ENCODE measurements at regions not wholly inside any gene's neighbourhood (a gene's known extent, or its start where the extent isn't known, plus 50 kb on each side); places are given as distances from the start of the nearest gene placed in this dataset.
"Not testable (repeated sequence)": the region's sequence is repeated elsewhere in the genome, so short reads cannot be mapped to it uniquely, and the experiment has no call there.

GRCh38 chr12:111123390-111123789 is 203.0 kb upstream of the MYL2 start:
- H3K27ac Mint-ChIP-seq, result no peak overlapping the region
- DNase-seq, result no peak
- H3K4me3 Mint-ChIP-seq, result no peak overlapping the region
- no peaks in the 10 kb centered on the region for H3K9me3 Mint-ChIP-seq
- H3K36me3 Mint-ChIP-seq (ENCODE audit: insufficient read depth in 2 of 2), result no peaks in the 10 kb centered on the region
- no peaks in the 10 kb centered on the region for H3K4me1 Mint-ChIP-seq (ENCODE audit: low read depth)
- H3K27me3 Mint-ChIP-seq (ENCODE audit: low read depth), result no peaks in the 10 kb centered on the region
- ATAC-seq (replicated peaks in 1 of 2), result no peak

- H3K4me3 Mint-ChIP-seq, result no peak overlapping the region
Observed at GRCh38 chr12:111122458-111122878, 202.1 kb upstream of the MYL2 start.

GRCh38 chr12:111121840-111122239 is 201.5 kb upstream of the MYL2 start:
- Mint-ChIP-seq H3K27me3 (ENCODE audit: low read depth) (no peaks in the 10 kb centered on the region), H3K36me3 (ENCODE audit: insufficient read depth in 2 of 2) (no peaks in the 10 kb centered on the region), H3K27ac (no peak overlapping the region), H3K9me3 (peaks cover 0 to 2% of the 10 kb centered on the region in 2 donors), H3K4me3 (no peak overlapping the region), H3K4me1 (ENCODE audit: low read depth) (no peaks in the 10 kb centered on the region)
- ATAC-seq (replicated peaks in 1 of 2) (no peak), DNase-seq (no peak)

More at GRCh38 chr12:111122458-111122878, 202.1 kb upstream of the MYL2 start:
- no peak for ATAC-seq (replicated peaks in 1 of 2)
- no peaks in the 10 kb centered on the region for H3K4me1 Mint-ChIP-seq (ENCODE audit: low read depth)
- no peaks in the 10 kb centered on the region for H3K27me3 Mint-ChIP-seq (ENCODE audit: low read depth)
- no peaks in the 10 kb centered on the region for H3K36me3 Mint-ChIP-seq (ENCODE audit: insufficient read depth in 2 of 2)
- DNase-seq, result no peak
- H3K9me3 Mint-ChIP-seq, result no peaks in the 10 kb centered on the region
- H3K27ac Mint-ChIP-seq, result no peak overlapping the region

GRCh38 chr12:111120578-111120977 is 200.2 kb upstream of the MYL2 start:
- Mint-ChIP-seq H3K27me3 (ENCODE audit: low read depth) (no peaks in the 10 kb centered on the region), H3K9me3 (peaks cover 0 to 2% of the 10 kb centered on the region in 2 donors), H3K36me3 (ENCODE audit: insufficient read depth in 2 of 2) (no peaks in the 10 kb centered on the region), H3K4me3 (no peak overlapping the region), H3K27ac (no peak overlapping the region), H3K4me1 (ENCODE audit: low read depth) (no peaks in the 10 kb centered on the region)
- ATAC-seq (replicated peaks in 1 of 2) (no peak), DNase-seq (no peak)

GRCh38 chr12:111117017-111117416 is 196.6 kb upstream of the MYL2 start:
- Mint-ChIP-seq H3K36me3 (ENCODE audit: insufficient read depth in 2 of 2) (no peaks in the 10 kb centered on the region), H3K27ac (no peak overlapping the region), H3K9me3 (peaks cover 0 to 2% of the 10 kb centered on the region in 2 donors), H3K27me3 (ENCODE audit: low read depth) (peaks cover 6% of the 10 kb centered on the region), H3K4me3 (no peak overlapping the region), H3K4me1 (ENCODE audit: low read depth) (peaks cover 8% of the 10 kb centered on the region)
- DNase-seq (no peak), ATAC-seq (replicated peaks in 1 of 2) (no peak)

GRCh38 chr12:111113313-111113712 is 192.9 kb upstream of the MYL2 start:
- H3K4me1 Mint-ChIP-seq (ENCODE audit: low read depth), result peaks cover 11% of the 10 kb centered on the region
- not testable (repeated sequence) for DNase-seq; H3K36me3 Mint-ChIP-seq (ENCODE audit: insufficient read depth in 2 of 2); H3K4me3 Mint-ChIP-seq; H3K27ac Mint-ChIP-seq; H3K9me3 Mint-ChIP-seq; ATAC-seq (replicated peaks in 1 of 2); H3K27me3 Mint-ChIP-seq (ENCODE audit: low read depth)

GRCh38 chr12:111112311-111113098 is 192.1 kb upstream of the MYL2 start:
- Mint-ChIP-seq H3K9me3 (peaks cover 0 to 2% of the 10 kb centered on the region in 2 donors), H3K4me1 (ENCODE audit: low read depth) (peaks cover 11% of the 10 kb centered on the region), H3K4me3 (no peak overlapping the region), H3K27me3 (ENCODE audit: low read depth) (peaks cover 6% of the 10 kb centered on the region), H3K36me3 (ENCODE audit: insufficient read depth in 2 of 2) (no peaks in the 10 kb centered on the region), H3K27ac (no peak overlapping the region)
- DNase-seq, result no peak
- ATAC-seq (replicated peaks in 1 of 2), result no peak

- H3K27ac Mint-ChIP-seq, result no peak overlapping the region
Observed at GRCh38 chr12:111111681-111112080, 191.3 kb upstream of the MYL2 start.

GRCh38 chr12:111110556-111110955 is 190.2 kb upstream of the MYL2 start:
- H3K9me3 Mint-ChIP-seq, result no peaks in the 10 kb centered on the region
- DNase-seq, result no peak
- H3K27me3 Mint-ChIP-seq (ENCODE audit: low read depth), result peaks cover 6% of the 10 kb centered on the region
- peaks cover 11% of the 10 kb centered on the region for H3K4me1 Mint-ChIP-seq (ENCODE audit: low read depth)
- ATAC-seq (replicated peaks in 1 of 2), result no peak
- H3K36me3 Mint-ChIP-seq (ENCODE audit: insufficient read depth in 2 of 2), result no peaks in the 10 kb centered on the region
- no peak overlapping the region for H3K27ac Mint-ChIP-seq
- no peak overlapping the region for H3K4me3 Mint-ChIP-seq

More at GRCh38 chr12:111111681-111112080, 191.3 kb upstream of the MYL2 start:
- Mint-ChIP-seq H3K9me3 (no peaks in the 10 kb centered on the region), H3K4me1 (ENCODE audit: low read depth) (peaks cover 11% of the 10 kb centered on the region), H3K4me3 (no peak overlapping the region), H3K36me3 (ENCODE audit: insufficient read depth in 2 of 2) (no peaks in the 10 kb centered on the region), H3K27me3 (ENCODE audit: low read depth) (peaks cover 6% of the 10 kb centered on the region)
- ATAC-seq (replicated peaks in 1 of 2) (no peak), DNase-seq (no peak)

GRCh38 chr12:111108726-111109125 is 188.3 kb upstream of the MYL2 start:
- DNase-seq (no peak), ATAC-seq (replicated peaks in 1 of 2) (no peak)
- no peaks in the 10 kb centered on the region for H3K36me3 Mint-ChIP-seq (ENCODE audit: insufficient read depth in 2 of 2)
- H3K4me3 Mint-ChIP-seq, result no peak overlapping the region
- peaks cover 6% of the 10 kb centered on the region for H3K27me3 Mint-ChIP-seq (ENCODE audit: low read depth)
- peaks cover 11% of the 10 kb centered on the region for H3K4me1 Mint-ChIP-seq (ENCODE audit: low read depth)
- no peak overlapping the region for H3K27ac Mint-ChIP-seq
- no peaks in the 10 kb centered on the region for H3K9me3 Mint-ChIP-seq

- DNase-seq (no peak), ATAC-seq (replicated peaks in 1 of 2) (no peak)
- peaks cover 1% of the 10 kb centered on the region for H3K27me3 Mint-ChIP-seq (ENCODE audit: low read depth)
Observed at GRCh38 chr12:111107392-111108178, 187.2 kb upstream of the MYL2 start.

GRCh38 chr12:111105294-111105693 is 184.9 kb upstream of the MYL2 start:
- no peaks in the 10 kb centered on the region for H3K4me1 Mint-ChIP-seq (ENCODE audit: low read depth)
- no peaks in the 10 kb centered on the region for H3K27me3 Mint-ChIP-seq (ENCODE audit: low read depth)
- H3K36me3 Mint-ChIP-seq (ENCODE audit: insufficient read depth in 2 of 2), result no peaks in the 10 kb centered on the region
- DNase-seq (no peak), ATAC-seq (replicated peaks in 1 of 2) (no peak)
- H3K27ac Mint-ChIP-seq, result no peak overlapping the region
- H3K9me3 Mint-ChIP-seq, result no peaks in the 10 kb centered on the region
- H3K4me3 Mint-ChIP-seq, result no peak overlapping the region

More at GRCh38 chr12:111107392-111108178, 187.2 kb upstream of the MYL2 start:
- Mint-ChIP-seq H3K36me3 (ENCODE audit: insufficient read depth in 2 of 2) (no peaks in the 10 kb centered on the region), H3K9me3 (no peaks in the 10 kb centered on the region), H3K4me1 (ENCODE audit: low read depth) (peaks cover 8% of the 10 kb centered on the region), H3K27ac (no peak overlapping the region), H3K4me3 (no peak overlapping the region)

GRCh38 chr12:111103583-111103982 is 183.2 kb upstream of the MYL2 start:
- H3K4me1 Mint-ChIP-seq (ENCODE audit: low read depth), result no peaks in the 10 kb centered on the region
- no peaks in the 10 kb centered on the region for H3K9me3 Mint-ChIP-seq
- no peaks in the 10 kb centered on the region for H3K36me3 Mint-ChIP-seq (ENCODE audit: insufficient read depth in 2 of 2)
- no peak for DNase-seq
- H3K27me3 Mint-ChIP-seq (ENCODE audit: low read depth), result no peaks in the 10 kb centered on the region
- H3K27ac Mint-ChIP-seq, result no peak overlapping the region
- H3K4me3 Mint-ChIP-seq, result no peak overlapping the region
- ATAC-seq (replicated peaks in 1 of 2), result no peak

Measured in activated T-cell treated with anti-CD3 and anti-CD28 coated beads, Interleukin-2, amount 50 U/mL, for 72 hours (primary cell).